HepG2 (cell line): ENCODE measurements at regions not wholly inside any gene's neighbourhood (a gene's known extent, or its start where the extent isn't known, plus 50 kb on each side); places are given as distances from the start of the nearest gene placed in this dataset.

ENCODE experiments used
- ATAC-seq: fragments of 200-7000 bp; cut with Tn5 transposase; 3 replicates; pipeline ENCODE4 v1.9.1; 2020; ENCODE audit warnings: mild to moderate bottlenecking, moderate library complexity
- BruUV-seq: library from RNA; stranded (reverse); fragments of 400-500 nt; replicated peaks from 2 replicates; lab custom pipeline; 2021; lab: Mats Ljungman, UMichigan
- CTCF ChIA-PET: fragments of 300-600 bp; formaldehyde crosslinking; extraction: SDS; loops from one replicate; lab custom pipeline; 2021; ENCODE audit warnings: low total read pairs, inconsistent platforms, low intra/inter-chr PET ratio; lab: Yijun Ruan, JAX
- POLR2A ChIA-PET: fragments of 350-600 bp; sonication (Branson Sonifier 250); formaldehyde crosslinking; loops from one replicate; lab custom pipeline; 2020; ENCODE audit warnings: antibody characterized with exemption, inconsistent platforms; lab: Yijun Ruan, JAX
- DNase-seq: peaks from one replicate; pipeline ENCODE4 v3.0.0-alpha.2; 2015; ENCODE audit warnings: low spot score
- FAIRE-seq: peaks from 3 replicates; lab custom pipeline; 2011; peaks lifted over from hg19 to GRCh38; lab: Jason Lieb, UNC
- H2AFZ ChIP-seq: one replicate; pipeline ENCODE4 v1.6.1; 2011; ENCODE audit warnings: low read length, inconsistent platforms
- H3K27ac ChIP-seq: fragments of 300-600 bp; 3 replicates; pipeline ENCODE4 v1.8.0; 2011; ENCODE audit warnings: mixed run types, mild to moderate bottlenecking, mixed read lengths, low read length, inconsistent platforms; ENCODE audit not compliant: insufficient read depth; ENCODE audit errors: extremely low read length
- H3K27me3 ChIP-seq, 2 experiments: fragments of 200-600 bp in 1 of 2; 2 replicates in 1 of 2; 3 replicates in 1 of 2; pipeline versions ENCODE4 v1.6.0 to v1.8.0; 2011; ENCODE audit warnings: low read length in 2 of 2, mild to moderate bottlenecking in 2 of 2, moderate library complexity in 2 of 2, inconsistent platforms in 1 of 2; ENCODE audit not compliant: insufficient read depth in 2 of 2, control insufficient read depth in 1 of 2
- H3K36me3 ChIP-seq, 2 experiments: fragments of 200-600 bp in 1 of 2; replicated peaks in 1 of 2; 2 replicates in 1 of 2; 3 replicates in 1 of 2; pipeline versions ENCODE4 v1.5.1 to v1.8.0; 2011; ENCODE audit warnings: low read length in 2 of 2, inconsistent platforms in 1 of 2; ENCODE audit not compliant: insufficient read depth in 2 of 2, control insufficient read depth in 1 of 2
- H3K4me1 ChIP-seq: 2 replicates; pipeline ENCODE4 v1.5.1; 2012; ENCODE audit warnings: low read length, inconsistent platforms; ENCODE audit not compliant: insufficient read depth
- H3K4me2 ChIP-seq: 2 replicates; pipeline ENCODE4 v1.6.0; 2011; ENCODE audit warnings: low read depth, low read length, inconsistent platforms
- H3K4me3 ChIP-seq, 3 experiments: fragments of 200-600 bp in 1 of 3; sonication (generic), shearing (Covaris generic) in 1 of 3; replicated peaks in 1 of 3; 2 replicates each; pipeline ENCODE4 v1.5.1; 2011 to 2016; ENCODE audit warnings: low read length in 3 of 3, inconsistent platforms in 2 of 3, low read depth in 2 of 3, mild to moderate bottlenecking in 2 of 3, control low read depth in 1 of 3, mixed read lengths in 1 of 3; ENCODE audit not compliant: insufficient read depth in 1 of 3
- H3K79me2 ChIP-seq: one replicate; pipeline ENCODE4 v1.6.1; 2011; ENCODE audit warnings: low read length, inconsistent platforms; ENCODE audit not compliant: insufficient read depth
- H3K9ac ChIP-seq: 2 replicates; pipeline ENCODE4 v1.6.0; 2011; ENCODE audit warnings: mild to moderate bottlenecking, low read depth, low read length, inconsistent platforms; ENCODE audit not compliant: insufficient read depth
- H3K9me3 ChIP-seq: 2 replicates; pipeline ENCODE4 v1.5.1; 2012; ENCODE audit warnings: mild to moderate bottlenecking, low read length
- H4K20me1 ChIP-seq: 2 replicates; pipeline ENCODE4 v1.6.0; 2011; ENCODE audit warnings: inconsistent platforms, mild to moderate bottlenecking, low read length, moderate library complexity; ENCODE audit not compliant: insufficient read depth
- CEBPB ChIP-seq: IDR thresholded peaks from 2 replicates; pipeline ENCODE4 v1.6.1; 2011; ENCODE audit warnings: low read depth, low read length, improper control_type of control experiment, borderline replicate concordance
- CREB1 ChIP-seq, 2 experiments: fragments of 450-650 bp in 1 of 2; IDR thresholded peaks; 2 replicates each; pipeline ENCODE4 v1.6.1; 2016 to 2017; ENCODE audit warnings: control low read depth in 1 of 2, mild to moderate bottlenecking in 1 of 2, missing compliant biosample characterization in 1 of 2, missing genetic modification characterization in 1 of 2
- EED ChIP-seq: sonication (generic); formaldehyde crosslinking; IDR thresholded peaks from 2 replicates; pipeline ENCODE4 v1.5.0; 2020; ENCODE audit warnings: mild to moderate bottlenecking, missing genetic modification reagents
- ELF4 ChIP-seq: sonication (generic); formaldehyde crosslinking; IDR thresholded peaks from 2 replicates; pipeline ENCODE4 v1.5.0; 2020; ENCODE audit warnings: missing genetic modification reagents, mild to moderate bottlenecking, moderate library complexity, borderline replicate concordance
- HNRNPUL1 ChIP-seq: fragments of 200-400 bp; formaldehyde crosslinking; IDR thresholded peaks from 2 replicates; pipeline ENCODE4 v1.6.1; 2017; ENCODE audit warnings: low read depth, mild to moderate bottlenecking, low read length, moderate library complexity
- KMT2B ChIP-seq: IDR thresholded peaks from 2 replicates; pipeline ENCODE4 v1.6.1; 2016; ENCODE audit warnings: missing genetic modification reagents, missing compliant biosample characterization
- MTERF4 ChIP-seq: sonication (generic); formaldehyde crosslinking; IDR thresholded peaks from 2 replicates; pipeline ENCODE4 v1.8.0; 2023; ENCODE audit warnings: mild to moderate bottlenecking, missing genetic modification reagents
- RFX1 ChIP-seq: fragments of 450-650 bp; IDR thresholded peaks from 2 replicates; pipeline ENCODE4 v1.6.1; 2017
- YEATS4 ChIP-seq: sonication (generic); formaldehyde crosslinking; IDR thresholded peaks from 2 replicates; pipeline ENCODE4 v1.4.0; 2020; ENCODE audit warnings: missing genetic modification reagents, borderline replicate concordance
- ZNF275 ChIP-seq: sonication (generic); formaldehyde crosslinking; IDR thresholded peaks from 2 replicates; pipeline ENCODE4 v1.8.0; 2022; ENCODE audit warnings: missing genetic modification reagents, mild to moderate bottlenecking, inconsistent platforms, borderline replicate concordance
- WGBS: methylation state at CpG from one replicate; pipeline ENCODE4 v1.1.6; 2017; ENCODE audit warnings: low lambda C conversion rate; 5-methylcytosine and 5-hydroxymethylcytosine counted together
- in situ Hi-C: cut with HindIII; loops from 2 replicates; pipeline ENCODE4 v1.10.0; 2017; ENCODE audit warnings: low pct_unique_long_range_greater_than_20kb; ENCODE audit not compliant: extremely low pct_ligation_motif_present
- intact Hi-C: fragments of 100-400 bp; cut with micrococcal nuclease; formaldehyde crosslinking; loops from one replicate; pipeline ENCODE4 v1.10.0; 2022; ENCODE audit not compliant: unreplicated experiment
- TF ChIP-seq, protein P1 (sequence below): sonication (generic); formaldehyde crosslinking; IDR thresholded peaks from 2 replicates; pipeline ENCODE4 v1.5.0; 2020; ENCODE audit warnings: mild to moderate bottlenecking, missing genetic modification reagents, borderline replicate concordance
- TF ChIP-seq, protein P2 (sequence below): sonication (generic); formaldehyde crosslinking; IDR thresholded peaks from 2 replicates; pipeline ENCODE4 v1.5.0; 2020; ENCODE audit warnings: mild to moderate bottlenecking, missing genetic modification reagents

DNA sequence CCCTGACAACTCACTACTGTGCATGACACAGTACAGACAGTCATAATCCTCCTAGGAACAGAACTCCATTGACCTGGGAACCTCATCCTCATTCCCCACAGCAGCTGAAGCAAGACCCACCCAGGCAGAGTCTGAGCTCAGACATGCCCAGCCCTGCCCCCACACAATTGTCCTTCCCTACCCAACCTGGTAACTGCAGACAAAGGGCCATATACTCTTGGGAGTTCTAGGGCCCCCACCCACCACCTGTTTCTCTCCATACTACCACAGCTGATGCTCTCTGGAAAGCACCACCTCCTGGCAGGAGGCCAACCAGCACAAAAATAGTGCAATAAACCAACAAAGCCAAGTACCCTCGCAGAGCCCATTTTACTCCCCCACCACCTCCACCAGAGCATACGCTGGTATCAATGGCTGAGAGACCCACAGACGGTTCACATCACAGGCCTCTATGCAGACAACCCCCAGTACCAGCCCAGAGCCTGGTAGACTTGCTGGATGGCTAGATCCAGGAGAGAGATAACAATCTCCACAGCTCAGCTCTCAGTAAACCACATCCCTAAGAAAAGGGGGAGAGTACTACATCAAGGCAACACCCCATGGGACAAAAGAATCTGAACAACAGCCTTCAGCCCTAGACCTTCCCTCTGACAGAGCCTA, 159.7 kb upstream of the CXADR start:
- intact Hi-C loops (loop anchor here (10.0 kb wide), 1 partner anchor 138 kb away; no protein-coding TSS in a partner anchor), in situ Hi-C loops (no loop called here)
- peaks cover 6% of the 10 kb centered on the region for H3K4me1 ChIP-seq
- no peaks in the 10 kb centered on the region for H4K20me1 ChIP-seq
- no peak overlapping the region for H3K4me2 ChIP-seq
- CTCF ChIA-PET = no interaction called here
- no peaks in the 10 kb centered on the region for H3K9me3 ChIP-seq
- no peak overlapping the region for H3K27ac ChIP-seq
- H3K4me3 ChIP-seq = no peak overlapping the region
- WGBS = no CpG with 5 or more reads among the region's 3 CpGs
- H3K36me3 ChIP-seq = no peaks in the 10 kb centered on the region
- H3K79me2 ChIP-seq = no peaks in the 10 kb centered on the region
- H3K9ac ChIP-seq = no peak overlapping the region
- ATAC-seq = no peak
- no peaks in the 10 kb centered on the region for H3K27me3 ChIP-seq
- POLR2A ChIA-PET = no interaction called here
- TF ChIP-seq CEBPB = no peak
- TF ChIP-seq MTERF4 (CRISPR knock-in tag) = no peak
- TF ChIP-seq KMT2B (CRISPR knock-in tag) = no peak
- TF ChIP-seq YEATS4 (CRISPR knock-in tag) = no peak
- no peak for TF ChIP-seq HNRNPUL1
- TF ChIP-seq, protein P1, sequence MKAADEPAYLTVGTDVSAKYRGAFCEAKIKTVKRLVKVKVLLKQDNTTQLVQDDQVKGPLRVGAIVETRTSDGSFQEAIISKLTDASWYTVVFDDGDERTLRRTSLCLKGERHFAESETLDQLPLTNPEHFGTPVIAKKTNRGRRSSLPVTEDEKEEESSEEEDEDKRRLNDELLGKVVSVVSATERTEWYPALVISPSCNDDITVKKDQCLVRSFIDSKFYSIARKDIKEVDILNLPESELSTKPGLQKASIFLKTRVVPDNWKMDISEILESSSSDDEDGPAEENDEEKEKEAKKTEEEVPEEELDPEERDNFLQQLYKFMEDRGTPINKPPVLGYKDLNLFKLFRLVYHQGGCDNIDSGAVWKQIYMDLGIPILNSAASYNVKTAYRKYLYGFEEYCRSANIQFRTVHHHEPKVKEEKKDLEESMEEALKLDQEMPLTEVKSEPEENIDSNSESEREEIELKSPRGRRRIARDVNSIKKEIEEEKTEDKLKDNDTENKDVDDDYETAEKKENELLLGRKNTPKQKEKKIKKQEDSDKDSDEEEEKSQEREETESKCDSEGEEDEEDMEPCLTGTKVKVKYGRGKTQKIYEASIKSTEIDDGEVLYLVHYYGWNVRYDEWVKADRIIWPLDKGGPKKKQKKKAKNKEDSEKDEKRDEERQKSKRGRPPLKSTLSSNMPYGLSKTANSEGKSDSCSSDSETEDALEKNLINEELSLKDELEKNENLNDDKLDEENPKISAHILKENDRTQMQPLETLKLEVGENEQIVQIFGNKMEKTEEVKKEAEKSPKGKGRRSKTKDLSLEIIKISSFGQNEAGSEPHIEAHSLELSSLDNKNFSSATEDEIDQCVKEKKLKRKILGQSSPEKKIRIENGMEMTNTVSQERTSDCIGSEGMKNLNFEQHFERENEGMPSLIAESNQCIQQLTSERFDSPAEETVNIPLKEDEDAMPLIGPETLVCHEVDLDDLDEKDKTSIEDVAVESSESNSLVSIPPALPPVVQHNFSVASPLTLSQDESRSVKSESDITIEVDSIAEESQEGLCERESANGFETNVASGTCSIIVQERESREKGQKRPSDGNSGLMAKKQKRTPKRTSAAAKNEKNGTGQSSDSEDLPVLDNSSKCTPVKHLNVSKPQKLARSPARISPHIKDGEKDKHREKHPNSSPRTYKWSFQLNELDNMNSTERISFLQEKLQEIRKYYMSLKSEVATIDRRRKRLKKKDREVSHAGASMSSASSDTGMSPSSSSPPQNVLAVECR (CRISPR knock-in tag) = no peak
- no peak for TF ChIP-seq EED (CRISPR knock-in tag)
- no peak for TF ChIP-seq ELF4 (CRISPR knock-in tag)
- no peak for TF ChIP-seq ZNF275 (CRISPR knock-in tag)
- TF ChIP-seq, protein P2, sequence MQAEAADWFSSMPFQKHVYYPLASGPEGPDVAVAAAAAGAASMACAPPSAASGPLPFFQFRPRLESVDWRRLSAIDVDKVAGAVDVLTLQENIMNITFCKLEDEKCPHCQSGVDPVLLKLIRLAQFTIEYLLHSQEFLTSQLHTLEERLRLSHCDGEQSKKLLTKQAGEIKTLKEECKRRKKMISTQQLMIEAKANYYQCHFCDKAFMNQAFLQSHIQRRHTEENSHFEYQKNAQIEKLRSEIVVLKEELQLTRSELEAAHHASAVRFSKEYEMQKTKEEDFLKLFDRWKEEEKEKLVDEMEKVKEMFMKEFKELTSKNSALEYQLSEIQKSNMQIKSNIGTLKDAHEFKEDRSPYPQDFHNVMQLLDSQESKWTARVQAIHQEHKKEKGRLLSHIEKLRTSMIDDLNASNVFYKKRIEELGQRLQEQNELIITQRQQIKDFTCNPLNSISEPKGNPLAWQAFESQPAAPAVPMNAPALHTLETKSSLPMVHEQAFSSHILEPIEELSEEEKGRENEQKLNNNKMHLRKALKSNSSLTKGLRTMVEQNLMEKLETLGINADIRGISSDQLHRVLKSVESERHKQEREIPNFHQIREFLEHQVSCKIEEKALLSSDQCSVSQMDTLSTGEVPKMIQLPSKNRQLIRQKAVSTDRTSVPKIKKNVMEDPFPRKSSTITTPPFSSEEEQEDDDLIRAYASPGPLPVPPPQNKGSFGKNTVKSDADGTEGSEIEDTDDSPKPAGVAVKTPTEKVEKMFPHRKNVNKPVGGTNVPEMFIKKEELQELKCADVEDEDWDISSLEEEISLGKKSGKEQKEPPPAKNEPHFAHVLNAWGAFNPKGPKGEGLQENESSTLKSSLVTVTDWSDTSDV = no peak
- no peak for TF ChIP-seq RFX1
- TF ChIP-seq CREB1 (IDR thresholded peaks at IDR 0.05) = no peak
- no peak for TF ChIP-seq CREB1 (CRISPR knock-in tag; IDR thresholded peaks at IDR 0.05)
- TF ChIP-seq, all 625 proteins: peak for 0
- DNase-seq = no peak
- H2AFZ ChIP-seq = no peak overlapping the region
- BruUV-seq = no TSS peak
- no peak for FAIRE-seq
